AG04449 (cell line): ENCODE measurements at regions not wholly inside any gene's neighbourhood (a gene's known extent, or its start where the extent isn't known, plus 50 kb on each side); places are given as distances from the start of the nearest gene placed in this dataset.

Source experiments
- CTCF ChIA-PET: fragments of 350-600 bp; formaldehyde crosslinking; extraction: SDS; loops from one replicate; lab custom pipeline; 2021; ENCODE audit warnings: antibody characterized with exemption; lab: Yijun Ruan, JAX
- POLR2A ChIA-PET: fragments of 400-600, 350-600 bp; formaldehyde crosslinking; extraction: SDS; loops from one replicate; lab custom pipeline; 2020; ENCODE audit warnings: antibody characterized with exemption, inconsistent platforms; lab: Yijun Ruan, JAX
- DNase-seq: peaks from one replicate; pipeline ENCODE4 v3.0.0-alpha.2; 2010; ENCODE audit warnings: low read depth, low spot score
- H3K4me3 ChIP-seq: 2 replicates; pipeline ENCODE4 v1.5.1; 2011; ENCODE audit warnings: low read depth, mild to moderate bottlenecking, control low read depth, low read length
- CTCF ChIP-seq: IDR thresholded peaks from one replicate; pipeline ENCODE4 v1.5.1; 2011; ENCODE audit warnings: mild to moderate bottlenecking, moderate library complexity, low read length, control low read depth, inconsistent platforms; ENCODE audit not compliant: insufficient read depth; ENCODE audit errors: missing control alignments

GRCh38 chr7:121605317-121605680 is 209.2 kb upstream of the FAM3C start:
- ChIA-PET CTCF (interaction anchor here (0.9 to 5.9 kb wide), 7 partner anchors 9 to 391 kb away, joined by 3 to 49 read pairs (median 5); no protein-coding TSS in a partner anchor), POLR2A (no interaction called here)
- DNase-seq, result no peak
- no peak for TF ChIP-seq CTCF
- H3K4me3 ChIP-seq, result no peak overlapping the region

GRCh38 chr7:121604627-121605316 is 208.7 kb upstream of the FAM3C start:
- CTCF ChIA-PET, result interaction anchor here (0.9 to 5.9 kb wide), 7 partner anchors 9 to 392 kb away, joined by 3 to 49 read pairs (median 5); no protein-coding TSS in a partner anchor
- TF ChIP-seq CTCF, result no peak
- no peak for DNase-seq
- H3K4me3 ChIP-seq, result no peak overlapping the region
- POLR2A ChIA-PET, result no interaction called here

- CTCF ChIA-PET, result interaction anchor here (1.1 to 5.9 kb wide), 4 partner anchors 8 to 390 kb away, joined by 4 to 49 read pairs (median 6); no protein-coding TSS in a partner anchor
- POLR2A ChIA-PET, result no interaction called here
- no peak for DNase-seq
- H3K4me3 ChIP-seq, result no peak overlapping the region
- no peak for TF ChIP-seq CTCF
Observed at GRCh38 chr7:121603886-121604285, 207.8 kb upstream of the FAM3C start.

- TF ChIP-seq CTCF, result no peak
- DNase-seq, result no peak
Observed at GRCh38 chr7:121599887-121600286, 203.8 kb upstream of the FAM3C start.

GRCh38 chr7:121595758-121596696 is 199.9 kb upstream of the FAM3C start:
- ChIA-PET POLR2A (no interaction called here), CTCF (interaction anchor here (0.9 to 1.4 kb wide), 2 partner anchors 9 to 398 kb away, joined by 4 to 7 read pairs; no protein-coding TSS in a partner anchor)
- no peak for TF ChIP-seq CTCF
- H3K4me3 ChIP-seq, result no peak overlapping the region
- DNase-seq, result no peak

More at GRCh38 chr7:121599887-121600286, 203.8 kb upstream of the FAM3C start:
- no peak overlapping the region for H3K4me3 ChIP-seq
- ChIA-PET CTCF (no interaction called here), POLR2A (no interaction called here)

GRCh38 chr7:121591926-121592325 is 195.8 kb upstream of the FAM3C start:
- no peak for TF ChIP-seq CTCF
- no peak overlapping the region for H3K4me3 ChIP-seq
- DNase-seq, result no peak
- CTCF ChIA-PET, result no interaction called here
- POLR2A ChIA-PET, result no interaction called here
